ENCODE measurements at regions not wholly inside any gene's neighbourhood (a gene's known extent, or its start where the extent isn't known, plus 50 kb on each side); places are given as distances from the start of the nearest gene placed in this dataset.
"Not testable (repeated sequence)": the region's sequence is repeated elsewhere in the genome, so short reads cannot be mapped to it uniquely, and the experiment has no call there.

GRCh38 chr12:56863789-56864188, 70.4 kb downstream of the SDR9C7 start:
- BruUV-seq (replicated peaks): no TSS peak
- no peak for DNase-seq
- no peak for TF ChIP-seq CTCF (IDR thresholded peaks at IDR 0.05; ENCODE audit: unreplicated experiment)
- Mint-ChIP-seq H3K36me3 (ENCODE audit: insufficient read depth, unreplicated experiment) (no peaks in the 10 kb centered on the region), H3K9me3 (ENCODE audit: low read depth, unreplicated experiment) (peaks cover 21% of the 10 kb centered on the region), H3K4me3 (ENCODE audit: low read depth, unreplicated experiment) (no peak overlapping the region), H3K27ac (ENCODE audit: unreplicated experiment) (no peak overlapping the region), H3K27me3 (ENCODE audit: unreplicated experiment) (no peaks in the 10 kb centered on the region), H3K4me1 (ENCODE audit: low read depth, unreplicated experiment) (no peaks in the 10 kb centered on the region)
- intact Hi-C loops (cut with micrococcal nuclease; ENCODE audit: unreplicated experiment): no loop called here
- CTCF ChIA-PET: interaction anchor here (0.6 kb wide), 1 partner anchor 357 kb away, joined by 4 read pairs; no protein-coding TSS in a partner anchor

- intact Hi-C loops (cut with micrococcal nuclease; ENCODE audit: unreplicated experiment): no loop called here
- no TSS peak for BruUV-seq (replicated peaks)
- TF ChIP-seq CTCF (IDR thresholded peaks at IDR 0.05; ENCODE audit: unreplicated experiment): no peak
- Mint-ChIP-seq H3K9me3 (ENCODE audit: low read depth, unreplicated experiment) (peaks cover 18% of the 10 kb centered on the region), H3K36me3 (ENCODE audit: insufficient read depth, unreplicated experiment) (no peaks in the 10 kb centered on the region), H3K4me1 (ENCODE audit: low read depth, unreplicated experiment) (no peaks in the 10 kb centered on the region), H3K4me3 (ENCODE audit: low read depth, unreplicated experiment) (no peak overlapping the region), H3K27ac (ENCODE audit: unreplicated experiment) (no peak overlapping the region), H3K27me3 (ENCODE audit: unreplicated experiment) (peaks cover 3% of the 10 kb centered on the region)
- CTCF ChIA-PET: no interaction called here
- no peak for DNase-seq
Observed at GRCh38 chr12:56862264-56862663, 71.9 kb downstream of the SDR9C7 start.

GRCh38 chr12:56853392-56853978, 80.7 kb downstream of the SDR9C7 start:
- H3K36me3 Mint-ChIP-seq (ENCODE audit: insufficient read depth, unreplicated experiment); H3K9me3 Mint-ChIP-seq (ENCODE audit: low read depth, unreplicated experiment); H3K4me3 Mint-ChIP-seq (ENCODE audit: low read depth, unreplicated experiment); H3K4me1 Mint-ChIP-seq (ENCODE audit: low read depth, unreplicated experiment); BruUV-seq (replicated peaks); intact Hi-C loops (cut with micrococcal nuclease; ENCODE audit: unreplicated experiment); H3K27ac Mint-ChIP-seq (ENCODE audit: unreplicated experiment); DNase-seq: not testable (repeated sequence)
- CTCF ChIA-PET: interaction anchor here (0.6 kb wide), 1 partner anchor 11 kb away, joined by 3 read pairs; no protein-coding TSS in a partner anchor
- peaks cover 20% of the 10 kb centered on the region for H3K27me3 Mint-ChIP-seq (ENCODE audit: unreplicated experiment)

GRCh38 chr12:56851462-56851861, 82.7 kb downstream of the SDR9C7 start:
- intact Hi-C loops (cut with micrococcal nuclease; ENCODE audit: unreplicated experiment): no loop called here
- CTCF ChIA-PET: no interaction called here
- BruUV-seq (replicated peaks): no TSS peak
- H3K9me3 Mint-ChIP-seq (ENCODE audit: low read depth, unreplicated experiment): no peaks in the 10 kb centered on the region
- peaks cover 9% of the 10 kb centered on the region for H3K27me3 Mint-ChIP-seq (ENCODE audit: unreplicated experiment)
- H3K27ac Mint-ChIP-seq (ENCODE audit: unreplicated experiment): no peak overlapping the region
- H3K4me3 Mint-ChIP-seq (ENCODE audit: low read depth, unreplicated experiment): no peak overlapping the region
- H3K4me1 Mint-ChIP-seq (ENCODE audit: low read depth, unreplicated experiment): peaks cover 8% of the 10 kb centered on the region
- no peaks in the 10 kb centered on the region for H3K36me3 Mint-ChIP-seq (ENCODE audit: insufficient read depth, unreplicated experiment)
- no peak for DNase-seq
- no peak for TF ChIP-seq CTCF (IDR thresholded peaks at IDR 0.05; ENCODE audit: unreplicated experiment)

- peaks cover 23% of the 10 kb centered on the region for H3K27me3 Mint-ChIP-seq (ENCODE audit: unreplicated experiment)
- H3K9me3 Mint-ChIP-seq (ENCODE audit: low read depth, unreplicated experiment): no peaks in the 10 kb centered on the region
- intact Hi-C loops (cut with micrococcal nuclease; ENCODE audit: unreplicated experiment): loop anchor here (1.0 to 5.0 kb wide), 2 partner anchors 79 to 146 kb away; partner anchors contain the start of gene HSD17B6
- H3K4me1 Mint-ChIP-seq (ENCODE audit: low read depth, unreplicated experiment): peaks cover 22% of the 10 kb centered on the region
- no peak overlapping the region for H3K27ac Mint-ChIP-seq (ENCODE audit: unreplicated experiment)
- no peak overlapping the region for H3K4me3 Mint-ChIP-seq (ENCODE audit: low read depth, unreplicated experiment)
- no peak for TF ChIP-seq CTCF (IDR thresholded peaks at IDR 0.05; ENCODE audit: unreplicated experiment)
- no TSS peak for BruUV-seq (replicated peaks)
- CTCF ChIA-PET: interaction anchor here (1.4 to 1.7 kb wide), 3 partner anchors 145 to 160 kb away, joined by 6 to 12 read pairs (median 10); no protein-coding TSS in a partner anchor
- no peaks in the 10 kb centered on the region for H3K36me3 Mint-ChIP-seq (ENCODE audit: insufficient read depth, unreplicated experiment)
- no peak for DNase-seq
Observed at GRCh38 chr12:56840922-56841321, 77.8 kb downstream of the HSD17B6 start.

Data from Calu3 (cell line).